ENCODE measurements at regions not wholly inside any gene's neighbourhood (a gene's known extent, or its start where the extent isn't known, plus 50 kb on each side); places are given as distances from the start of the nearest gene placed in this dataset.

- DNase-seq, result no peak
- H3K27me3 ChIP-seq, result no peaks in the 10 kb centered on the region
- H3K27ac ChIP-seq, result no peak overlapping the region
- TF ChIP-seq CTCF (IDR thresholded peaks at IDR 0.05) (no peak), POLR2A (IDR thresholded peaks at IDR 0.05) (no peak)
- H3K4me3 ChIP-seq, result no peak overlapping the region
- H3K9me3 ChIP-seq (replicated peaks in 1 of 3), result no peaks in the 10 kb centered on the region
- intact Hi-C loops (cut with DNase I), result no loop called here
- 59 to 78% (median 66%) methylated on average over 1 of the region's 1 CpG for WGBS, 4 donors
- H3K36me3 ChIP-seq (replicated peaks in 1 of 2), result no peaks in the 10 kb centered on the region
- no peaks in the 10 kb centered on the region for H3K4me1 ChIP-seq (replicated peaks in 1 of 2)
Measured at GRCh38 chr11:15613251-15613650, 498.5 kb downstream of the INSC start.

GRCh38 chr11:15613789-15614188 lies 499.1 kb downstream of the INSC start:
- Histone ChIP-seq H3K4me1 (replicated peaks in 1 of 2) (no peaks in the 10 kb centered on the region), H3K36me3 (replicated peaks in 1 of 2) (no peaks in the 10 kb centered on the region), H3K27ac (no peak overlapping the region), H3K9me3 (replicated peaks in 1 of 3) (no peaks in the 10 kb centered on the region), H3K4me3 (no peak overlapping the region), H3K27me3 (no peaks in the 10 kb centered on the region)
- 64 to 77% (median 71%) methylated on average over 1 of the region's 1 CpG for WGBS, 4 donors
- DNase-seq, result no peak
- intact Hi-C loops (cut with DNase I), result no loop called here
- TF ChIP-seq CTCF (IDR thresholded peaks at IDR 0.05), result no peak
- TF ChIP-seq POLR2A (IDR thresholded peaks at IDR 0.05), result no peak

GRCh38 chr11:15615398-15616096 lies 500.8 kb downstream of the INSC start:
- H3K27me3 ChIP-seq, result no peaks in the 10 kb centered on the region
- no peaks in the 10 kb centered on the region for H3K36me3 ChIP-seq (replicated peaks in 1 of 2)
- no peaks in the 10 kb centered on the region for H3K4me1 ChIP-seq (replicated peaks in 1 of 2)
- DNase-seq, result no peak
- TF ChIP-seq POLR2A (IDR thresholded peaks at IDR 0.05) (no peak), CTCF (IDR thresholded peaks at IDR 0.05) (no peak)
- 57 to 79% (median 70%) methylated on average over 2 of the region's 2 CpGs for WGBS, 4 donors
- intact Hi-C loops (cut with DNase I), result no loop called here
- no peak overlapping the region for H3K4me3 ChIP-seq
- H3K9me3 ChIP-seq (replicated peaks in 1 of 3), result no peaks in the 10 kb centered on the region
- H3K27ac ChIP-seq, result no peak overlapping the region

GRCh38 chr11:15616130-15617105 lies 501.7 kb downstream of the INSC start:
- TF ChIP-seq CTCF (IDR thresholded peaks at IDR 0.05) (no peak), POLR2A (IDR thresholded peaks at IDR 0.05) (no peak)
- Histone ChIP-seq H3K27me3 (no peaks in the 10 kb centered on the region), H3K4me3 (no peak overlapping the region), H3K9me3 (replicated peaks in 1 of 3) (no peaks in the 10 kb centered on the region), H3K36me3 (replicated peaks in 1 of 2) (no peaks in the 10 kb centered on the region), H3K27ac (no peak overlapping the region), H3K4me1 (replicated peaks in 1 of 2) (no peaks in the 10 kb centered on the region)
- no peak for DNase-seq
- intact Hi-C loops (cut with DNase I), result no loop called here
- WGBS, 4 donors, result 89 to 92% (median 89%) methylated on average over 13 of the region's 13 CpGs
